ENCODE measurements at regions not wholly inside any gene's neighbourhood (a gene's known extent, or its start where the extent isn't known, plus 50 kb on each side); places are given as distances from the start of the nearest gene placed in this dataset.

GRCh38 chr10:63761243-63761642 is 240.0 kb downstream of the REEP3 start:
- H3K9me3 ChIP-seq: no peaks in the 10 kb centered on the region
- TF ChIP-seq POLR2A (IDR thresholded peaks at IDR 0.05) (no peak), CTCF (IDR thresholded peaks at IDR 0.05) (no peak), EP300 (IDR thresholded peaks at IDR 0.05) (no peak), POLR2AphosphoS5 (IDR thresholded peaks at IDR 0.05) (no peak)

GRCh38 chr10:63763744-63764143 is 242.5 kb downstream of the REEP3 start:
- Histone ChIP-seq H3K36me3 (no peaks in the 10 kb centered on the region), H3K4me1 (peaks cover 0 to 20% (median 14%) of the 10 kb centered on the region in 4 donors), H3K9me3 (no peaks in the 10 kb centered on the region), H3K27ac (no peak overlapping the region), H3K4me3 (no peak overlapping the region), H3K27me3 (no peaks in the 10 kb centered on the region)
- no peak for DNase-seq
- intact Hi-C loops (cut with DNase I): no loop called here
- WGBS, 2 donors: 60 to 84% methylated on average over 2 of the region's 2 CpGs
- TF ChIP-seq EP300 (IDR thresholded peaks at IDR 0.05) (no peak), POLR2AphosphoS5 (IDR thresholded peaks at IDR 0.05) (no peak), CTCF (IDR thresholded peaks at IDR 0.05) (no peak), POLR2A (IDR thresholded peaks at IDR 0.05) (no peak)

More at GRCh38 chr10:63761243-63761642, 240.0 kb downstream of the REEP3 start:
- Histone ChIP-seq H3K4me1 (peaks cover 0 to 10% (median 3%) of the 10 kb centered on the region in 4 donors), H3K4me3 (no peak overlapping the region), H3K27me3 (no peaks in the 10 kb centered on the region), H3K27ac (no peak overlapping the region), H3K36me3 (no peaks in the 10 kb centered on the region)
- 78 to 83% methylated on average over 2 of the region's 2 CpGs for WGBS, 2 donors
- intact Hi-C loops (cut with DNase I): no loop called here
- DNase-seq: no peak

DNA sequence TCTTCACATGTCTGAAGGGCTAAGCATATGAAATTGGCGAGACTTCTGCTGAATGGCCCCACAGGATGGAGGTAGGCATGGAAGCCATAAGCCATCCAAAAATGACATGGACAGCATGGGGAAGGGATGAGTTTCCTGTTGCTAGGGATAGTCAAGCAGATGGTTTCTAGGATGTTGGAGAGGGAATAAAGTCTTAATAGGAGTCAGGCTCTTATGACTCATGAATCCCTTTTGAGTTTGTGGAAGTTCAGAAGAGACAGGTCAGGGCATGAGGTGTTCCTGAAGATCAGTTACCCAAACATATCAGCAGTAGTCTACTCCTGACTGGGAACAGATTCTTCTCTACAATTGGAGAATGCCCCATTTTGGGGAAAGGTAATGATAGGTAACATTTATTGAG is 243.9 kb downstream of the REEP3 start:
- intact Hi-C loops (cut with DNase I): no loop called here
- 96 to 99% methylated on average over 1 of the region's 1 CpG for WGBS, 2 donors
- Histone ChIP-seq H3K27me3 (no peaks in the 10 kb centered on the region), H3K4me3 (no peak overlapping the region), H3K4me1 (peaks cover 0 to 19% (median 14%) of the 10 kb centered on the region in 4 donors), H3K27ac (no peak overlapping the region), H3K36me3 (no peaks in the 10 kb centered on the region), H3K9me3 (no peaks in the 10 kb centered on the region)
- no peak for TF ChIP-seq POLR2AphosphoS5 (IDR thresholded peaks at IDR 0.05)
- no peak for TF ChIP-seq EP300 (IDR thresholded peaks at IDR 0.05)
- TF ChIP-seq CTCF (IDR thresholded peaks at IDR 0.05): no peak
- TF ChIP-seq POLR2A (IDR thresholded peaks at IDR 0.05): no peak
- no peak for DNase-seq

GRCh38 chr10:63766745-63767137 is 245.5 kb downstream of the REEP3 start:
- DNase-seq: no peak
- 70 to 71% methylated on average over 2 of the region's 2 CpGs for WGBS, 2 donors
- intact Hi-C loops (cut with DNase I): no loop called here

More at GRCh38 chr10:63766745-63767137, 245.5 kb downstream of the REEP3 start:
- Histone ChIP-seq H3K4me1 (peaks cover 0 to 12% (median 10%) of the 10 kb centered on the region in 4 donors), H3K36me3 (no peaks in the 10 kb centered on the region), H3K27me3 (no peaks in the 10 kb centered on the region), H3K27ac (peak overlapping the region in 1 of 4 donors; percentile 23), H3K4me3 (no peak overlapping the region), H3K9me3 (no peaks in the 10 kb centered on the region)
- no peak for TF ChIP-seq CTCF (IDR thresholded peaks at IDR 0.05)
- no peak for TF ChIP-seq POLR2AphosphoS5 (IDR thresholded peaks at IDR 0.05)
